ENCODE measurements at regions not wholly inside any gene's neighbourhood (a gene's known extent, or its start where the extent isn't known, plus 50 kb on each side); places are given as distances from the start of the nearest gene placed in this dataset.
"Not testable (repeated sequence)": the region's sequence is repeated elsewhere in the genome, so short reads cannot be mapped to it uniquely, and the experiment has no call there.

DNA sequence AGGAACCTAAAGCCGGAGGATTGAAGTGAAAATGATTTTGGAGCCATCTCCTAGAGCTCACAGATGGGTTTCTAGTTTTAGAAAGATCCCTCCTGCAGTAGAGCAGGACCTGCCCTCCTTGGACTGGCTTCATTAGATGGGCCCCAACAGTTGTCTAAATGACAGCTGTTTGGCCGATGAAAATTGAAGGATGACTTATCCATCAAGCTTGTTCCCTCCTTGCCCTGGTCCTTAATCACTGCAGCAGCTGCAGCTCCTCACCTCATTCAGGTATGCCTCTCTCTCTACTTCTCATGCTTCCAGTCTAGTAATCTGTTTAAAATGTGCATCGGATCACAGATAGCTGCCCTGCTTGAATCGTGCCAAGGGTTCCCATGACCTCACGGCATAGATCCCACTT, 677.6 kb downstream of the BCL11A start:
- DNase-seq (ENCODE audit: low read depth in 2 of 2) = no peak

DNA sequence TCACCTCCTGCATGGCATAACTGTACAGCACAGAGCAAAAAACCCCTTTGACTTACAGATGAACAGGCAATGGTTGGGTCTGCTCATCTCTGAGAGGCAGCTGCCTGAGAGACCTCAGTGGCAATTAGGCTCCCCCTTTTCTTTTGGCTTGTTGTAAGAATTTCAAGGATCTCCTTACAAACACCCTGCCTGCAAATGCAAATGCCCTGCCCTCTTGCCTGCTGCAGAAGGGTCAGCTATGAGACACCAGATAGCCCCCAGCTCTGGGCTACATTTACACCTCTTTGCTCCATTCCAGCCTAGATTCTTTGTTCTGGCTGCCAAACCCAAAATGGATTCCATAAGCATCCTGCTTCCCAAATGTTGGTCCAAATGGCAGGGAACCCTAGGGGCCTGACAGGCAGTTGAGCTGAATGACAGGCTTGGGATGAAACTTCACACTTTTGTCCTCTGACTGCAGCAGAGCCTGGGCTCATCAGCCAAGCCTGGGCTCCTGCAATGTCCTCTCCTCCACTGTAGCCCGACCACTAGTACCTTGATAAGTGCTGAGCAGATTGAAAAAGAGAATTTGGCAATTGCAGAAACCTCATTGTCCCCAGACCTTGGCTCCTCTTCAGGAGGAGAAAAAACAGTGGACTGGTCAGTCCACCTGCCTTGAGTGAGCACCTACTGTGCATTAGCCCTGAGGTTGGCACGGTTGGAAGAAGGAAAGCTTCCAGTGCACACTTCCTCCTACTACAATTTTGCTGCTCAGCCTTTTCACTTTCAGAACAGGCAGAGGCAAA, 678.3 kb downstream of the BCL11A start:
- DNase-seq (ENCODE audit: low read depth in 2 of 2) = no peak

DNA sequence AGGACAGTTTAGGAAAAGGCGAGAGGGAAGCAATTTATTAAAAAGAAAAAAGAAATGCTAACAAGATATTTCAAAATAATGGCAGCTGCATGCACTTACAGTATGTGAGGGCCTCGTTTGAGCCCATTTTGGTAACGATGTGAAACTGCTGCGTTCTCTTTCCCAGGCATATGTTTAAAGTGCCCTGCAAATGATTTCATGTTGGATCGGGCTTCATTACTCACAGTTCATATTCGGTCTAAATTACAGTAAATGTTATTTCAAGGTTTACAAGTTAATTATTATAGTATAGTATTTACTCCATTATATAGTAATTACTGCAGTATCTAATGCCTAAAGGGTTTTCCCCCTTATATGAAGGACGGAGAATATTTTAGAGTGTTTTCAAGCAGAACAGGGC, 679.1 kb downstream of the BCL11A start:
- DNase-seq (ENCODE audit: low read depth in 2 of 2) = no peak

DNA sequence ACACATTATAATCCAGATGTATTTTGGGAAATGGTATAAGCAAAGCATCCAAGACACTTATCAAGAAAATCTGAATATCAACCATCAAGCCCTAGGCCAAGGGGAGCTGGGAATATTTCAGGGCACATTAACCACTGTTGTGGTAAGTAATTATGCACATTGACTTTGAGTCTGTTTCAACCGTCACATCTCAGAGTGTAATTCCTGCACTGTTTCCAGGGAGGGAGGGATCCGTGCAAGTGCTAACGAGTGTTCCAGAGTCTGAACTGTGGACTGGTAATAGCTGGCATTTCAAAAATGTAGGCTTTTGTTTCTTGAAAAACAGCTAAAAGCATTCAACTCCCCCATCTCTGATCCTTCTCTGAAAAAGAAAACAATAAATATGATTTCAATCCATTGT, 681.6 kb downstream of the BCL11A start:
- no peak for DNase-seq (ENCODE audit: low read depth in 2 of 2)

DNA sequence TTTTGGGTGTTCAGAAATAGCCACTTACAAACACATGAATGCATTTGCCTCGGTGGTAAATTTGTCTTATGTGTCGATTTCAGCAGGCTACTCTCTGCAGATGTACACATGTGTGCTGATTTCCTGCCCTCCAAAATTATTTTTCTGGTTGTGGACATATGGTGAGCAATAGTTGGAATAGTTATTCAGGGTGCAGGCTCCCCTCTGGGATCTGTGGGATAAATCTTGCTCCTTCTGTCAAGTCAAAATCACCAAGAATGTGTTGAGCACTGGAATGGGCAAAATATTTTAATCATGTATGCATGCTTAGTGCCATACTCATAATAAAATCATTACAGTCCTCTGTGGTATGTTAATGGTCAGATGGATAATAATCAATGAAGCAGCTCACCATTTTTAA, 684.5 kb downstream of the BCL11A start:
- DNase-seq (ENCODE audit: low read depth in 2 of 2) = no peak

DNA sequence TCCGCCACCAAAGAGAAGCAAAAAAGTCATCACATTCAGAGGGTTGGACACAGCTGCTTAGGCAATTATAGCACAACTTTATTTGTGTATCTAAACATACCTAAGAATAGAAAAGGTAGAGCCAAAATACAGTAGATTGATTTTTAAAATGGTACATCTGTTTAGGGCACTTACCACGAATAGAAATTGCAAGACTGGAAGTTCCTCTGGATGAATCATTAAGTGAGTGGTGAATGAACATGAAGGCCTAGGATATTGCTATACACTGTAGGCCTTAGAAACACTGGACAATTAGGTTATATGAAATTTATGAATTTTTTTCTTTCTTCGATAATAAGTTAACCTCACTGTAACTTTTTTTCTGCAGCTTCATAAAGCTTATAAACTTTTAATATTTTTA, 687.0 kb downstream of the BCL11A start:
- DNase-seq (ENCODE audit: low read depth in 2 of 2) = no peak

DNA sequence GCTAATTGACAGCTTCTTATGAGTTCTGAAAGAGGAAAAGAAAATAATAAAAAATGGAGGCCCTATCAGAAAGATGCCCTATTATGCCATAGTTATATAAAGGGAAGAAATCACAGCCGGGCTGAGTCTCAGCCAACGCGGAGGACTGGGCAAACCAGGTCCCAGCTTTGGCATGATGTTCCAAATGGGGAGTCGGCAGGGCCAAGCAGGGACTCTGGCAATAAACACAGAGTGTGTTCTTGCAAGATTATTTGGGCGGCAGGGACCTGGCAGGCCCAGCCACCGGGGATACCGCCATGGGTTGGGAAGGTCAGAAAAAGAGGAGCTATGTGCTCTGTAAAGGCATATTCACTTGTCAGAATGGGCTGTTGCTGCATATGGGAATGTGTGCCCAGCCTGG, 694.9 kb downstream of the BCL11A start:
- DNase-seq (ENCODE audit: low read depth in 2 of 2) = no peak

DNA sequence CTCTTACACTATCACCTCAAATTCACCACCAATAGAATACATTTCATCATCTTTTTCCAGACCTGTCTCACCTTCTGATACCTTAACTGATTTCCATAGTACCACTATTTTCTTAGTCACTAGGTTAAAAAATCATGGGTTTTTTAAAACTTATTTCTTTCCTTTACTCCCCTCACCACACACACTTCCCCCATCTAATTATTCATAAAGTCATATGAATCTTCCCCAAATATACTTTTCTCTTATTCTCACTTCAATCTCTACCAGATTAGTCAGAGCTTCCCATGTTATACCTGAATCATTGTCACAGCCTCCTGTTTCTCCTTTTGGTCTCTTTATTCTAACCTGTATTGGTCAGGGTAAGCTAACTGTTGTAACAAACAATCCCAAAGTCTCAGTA, 696.3 kb downstream of the BCL11A start:
- DNase-seq (ENCODE audit: low read depth in 2 of 2) = no peak

DNA sequence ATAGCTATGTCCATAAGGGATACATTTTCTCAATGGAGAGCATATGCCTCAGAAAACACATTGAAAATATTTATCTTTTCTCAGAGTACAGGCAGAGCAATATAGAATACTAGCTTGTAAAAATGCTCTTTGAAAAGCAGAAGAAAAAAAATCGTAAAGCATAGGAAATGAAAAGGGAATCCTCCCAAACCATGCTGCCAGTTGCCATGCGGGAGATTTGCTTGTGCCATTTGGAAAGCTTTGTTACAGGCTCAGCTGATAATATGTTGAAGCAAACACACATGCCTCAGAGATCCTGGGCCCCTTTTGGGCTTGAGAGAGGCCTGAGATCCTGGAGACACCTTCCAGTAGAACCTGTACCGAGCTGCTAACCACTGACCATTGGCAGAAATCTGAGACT, 697.1 kb downstream of the BCL11A start:
- no peak for DNase-seq (ENCODE audit: low read depth in 2 of 2)

DNA sequence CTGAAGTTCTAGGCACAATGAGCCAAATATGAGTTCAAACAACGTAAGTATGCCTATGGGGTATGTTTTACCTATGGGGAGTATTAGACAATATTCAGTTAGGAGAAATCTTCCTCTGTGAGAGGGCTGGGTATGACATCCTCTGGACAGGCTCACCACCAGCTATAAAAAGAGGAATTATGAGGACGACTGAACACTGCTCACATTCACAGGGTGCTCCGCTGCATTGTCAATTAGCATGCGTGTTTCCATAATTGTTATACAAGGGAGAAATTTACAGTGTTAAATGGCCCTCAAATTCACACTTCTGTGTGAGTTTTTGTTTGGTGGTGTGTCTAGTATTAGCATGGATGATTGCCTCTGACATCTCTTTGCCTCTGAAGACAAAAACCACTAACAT, 700.4 kb downstream of the BCL11A start:
- no peak for DNase-seq (ENCODE audit: low read depth in 2 of 2)

DNA sequence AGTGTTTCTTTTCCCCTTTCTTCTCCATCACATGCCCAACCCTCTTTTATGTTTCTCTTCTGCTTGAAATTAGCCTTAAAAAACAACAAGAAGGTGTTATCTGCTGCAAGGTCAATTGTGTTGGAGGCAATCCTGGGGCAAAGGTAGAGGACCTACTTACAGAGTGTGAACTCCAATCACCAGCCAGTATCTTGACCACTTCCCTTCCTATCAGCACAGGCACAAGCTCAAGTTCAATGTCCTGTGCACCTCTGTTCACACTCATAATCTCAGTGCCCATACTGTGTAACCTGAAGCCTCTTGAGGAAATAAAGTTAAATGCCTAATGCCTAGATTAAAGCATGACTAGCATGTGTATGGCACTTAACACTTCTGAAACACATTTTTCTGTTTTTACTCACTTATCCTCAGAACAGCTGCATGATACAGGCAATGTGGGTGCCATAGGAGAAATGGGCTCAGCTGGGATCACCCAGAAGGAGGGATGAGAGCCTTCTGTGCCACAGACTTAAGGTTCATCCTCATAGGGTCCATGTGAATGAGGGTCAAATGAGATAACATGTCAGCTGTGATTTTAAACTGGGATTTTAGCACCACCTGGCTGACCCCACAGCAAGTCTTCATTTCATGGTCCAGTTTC, 701.5 kb downstream of the BCL11A start:
- DNase-seq (ENCODE audit: low read depth in 2 of 2) = no peak

DNA sequence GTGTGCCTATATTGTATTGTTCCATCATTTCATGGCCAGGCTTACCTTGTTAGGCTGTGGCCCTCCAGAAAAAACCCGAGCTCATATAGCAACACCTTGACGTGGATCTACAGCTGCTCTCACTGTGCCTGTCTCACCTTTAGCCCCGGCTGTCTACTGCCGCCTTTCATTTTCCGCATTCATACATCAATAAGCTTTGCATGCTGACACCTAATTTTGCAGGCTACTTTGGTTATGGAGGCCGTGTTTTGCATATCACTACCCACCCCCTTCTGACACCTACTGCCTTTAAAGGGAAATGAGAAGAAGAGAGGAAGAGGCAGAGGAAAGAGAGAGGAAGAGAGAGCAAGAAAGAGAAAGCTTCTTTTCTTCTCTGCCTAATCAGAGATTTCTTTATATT, 702.9 kb downstream of the BCL11A start:
- DNase-seq (ENCODE audit: low read depth in 2 of 2) = no peak

DNA sequence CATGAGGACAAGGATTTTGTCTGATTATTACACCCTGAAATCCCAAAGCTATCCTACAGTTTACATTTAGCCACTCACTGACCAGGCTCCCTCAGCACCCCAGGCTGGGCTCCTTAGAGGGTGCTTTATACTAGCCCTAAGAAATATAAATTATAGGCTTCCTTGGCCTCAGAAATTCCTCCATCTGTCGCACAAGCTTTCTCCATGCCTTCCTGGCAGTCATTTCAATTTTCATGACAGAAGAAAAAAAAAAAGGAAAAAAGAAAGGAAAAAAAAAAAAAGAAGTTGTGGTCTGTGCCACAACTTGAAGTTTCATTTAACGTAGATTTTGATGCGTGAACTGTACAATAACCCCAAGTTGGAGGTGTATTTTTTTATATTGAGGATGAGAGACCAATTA, 719.5 kb downstream of the BCL11A start:
- DNase-seq (ENCODE audit: low read depth in 2 of 2) = no peak

DNA sequence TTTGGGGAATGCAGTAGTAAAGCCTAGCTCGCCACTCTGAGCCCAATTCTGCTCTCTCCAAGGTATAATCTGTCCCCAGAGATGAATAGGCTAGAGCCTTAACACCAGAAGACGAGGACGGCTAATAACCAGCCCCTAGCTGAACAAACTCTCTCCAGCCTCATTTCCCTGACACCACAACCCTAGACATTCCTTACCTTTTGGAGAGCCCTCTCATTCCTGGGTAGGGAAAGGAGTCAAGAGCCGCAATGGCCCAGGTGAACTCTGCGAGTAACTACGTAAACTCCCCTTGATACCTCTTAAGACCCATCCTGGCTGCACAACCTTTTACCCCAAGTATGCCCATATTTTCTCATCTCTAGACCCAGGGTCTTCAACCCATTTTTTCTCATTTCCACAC, 722.9 kb downstream of the BCL11A start:
- no peak for DNase-seq (ENCODE audit: low read depth in 2 of 2)

DNA sequence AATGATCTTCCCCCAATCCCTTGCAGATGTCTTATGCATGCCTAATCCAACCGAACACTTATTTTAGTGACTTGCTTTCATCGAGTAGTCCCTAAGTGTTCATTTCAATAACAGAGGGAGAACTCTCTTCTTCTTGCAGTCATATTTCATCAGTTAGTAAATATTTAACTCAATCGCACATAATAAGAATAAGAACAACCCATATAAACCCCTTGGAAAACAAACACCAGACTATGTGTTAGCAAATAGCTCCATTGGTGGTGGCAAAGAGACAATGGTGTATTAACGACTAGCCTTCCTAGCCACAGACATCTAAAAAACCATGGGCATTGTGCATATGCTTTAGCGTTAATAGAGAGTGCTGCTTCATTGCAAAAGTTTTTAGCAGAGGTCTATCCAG, 725.8 kb downstream of the BCL11A start:
- DNase-seq (ENCODE audit: low read depth in 2 of 2) = no peak

DNA sequence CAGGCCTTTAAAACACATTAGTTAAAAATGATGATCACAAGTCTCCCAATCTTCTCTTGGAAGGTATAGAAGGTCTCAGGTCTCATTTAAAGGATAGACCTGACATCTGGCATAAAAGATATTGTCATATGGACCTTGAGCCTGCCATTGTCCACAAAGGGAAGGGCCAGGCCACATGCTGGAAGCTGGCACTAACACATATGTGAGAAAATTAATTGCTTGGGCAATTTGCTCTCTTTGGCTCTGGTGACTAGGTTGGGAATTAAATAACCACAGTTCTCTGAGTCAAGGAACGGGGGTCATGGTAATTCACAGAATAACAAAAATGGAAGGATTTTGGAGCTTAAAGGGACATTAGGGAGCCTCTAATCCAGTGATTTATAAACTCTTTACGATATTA, 727.3 kb downstream of the BCL11A start:
- no peak for DNase-seq (ENCODE audit: low read depth in 2 of 2)

DNA sequence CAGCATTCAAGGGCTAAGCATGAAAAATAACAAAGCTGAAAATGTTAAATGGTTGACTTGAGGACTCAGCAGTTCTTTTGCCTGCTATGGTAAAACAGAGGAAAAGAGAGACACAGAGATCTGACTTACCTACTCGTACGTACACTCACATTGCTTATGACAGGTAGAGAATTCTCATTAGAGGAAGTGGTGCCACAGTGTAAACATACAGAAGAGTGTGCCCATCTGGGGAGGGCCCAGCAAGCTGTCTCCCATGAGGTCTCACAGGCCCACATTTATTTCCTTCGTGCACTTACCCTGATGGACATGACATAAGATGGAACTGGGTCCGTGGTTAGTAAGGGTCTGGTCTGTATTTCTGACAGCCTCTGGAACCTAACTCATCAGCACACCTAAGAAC, 729.1 kb downstream of the BCL11A start:
- no peak for DNase-seq (ENCODE audit: low read depth in 2 of 2)

DNA sequence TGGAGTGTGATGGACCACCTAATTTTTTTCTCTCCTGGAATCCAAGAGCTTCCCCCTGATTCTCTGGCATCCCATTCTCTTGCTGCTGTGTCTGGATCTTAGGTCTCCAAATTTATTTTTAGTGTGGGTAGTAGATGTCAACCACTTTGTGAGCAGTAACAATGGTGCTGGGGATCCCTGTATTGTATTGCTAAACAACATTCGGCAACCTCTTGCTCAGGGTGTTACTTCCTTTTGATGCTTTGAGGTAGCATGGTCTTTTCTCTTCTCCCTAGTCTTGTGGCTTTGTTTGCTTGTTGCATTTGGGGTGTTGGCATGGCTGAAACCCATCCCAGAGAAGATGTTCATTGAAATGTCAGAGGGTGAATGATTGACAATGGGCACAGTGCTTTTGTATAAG, 737.4 kb downstream of the BCL11A start:
- no peak for DNase-seq (ENCODE audit: low read depth in 2 of 2)

DNA sequence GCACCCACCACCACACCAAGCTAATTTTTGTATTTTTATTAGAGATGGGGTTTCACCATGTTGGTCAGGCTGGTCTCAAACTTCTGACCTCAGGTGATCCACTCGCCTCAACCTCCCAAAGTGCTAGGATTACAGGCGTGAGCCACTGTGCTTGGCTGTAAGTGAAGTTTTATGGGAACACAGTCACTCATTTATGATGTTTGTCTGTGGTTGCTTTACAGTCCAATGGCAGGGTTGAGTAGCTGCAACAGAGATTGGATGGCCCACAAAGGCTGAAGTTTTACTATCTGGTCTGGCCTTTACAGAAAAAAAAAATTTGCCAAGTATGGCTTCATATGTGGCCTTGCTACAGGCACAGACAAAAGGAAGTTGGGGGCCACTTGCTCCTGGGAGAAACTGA, 743.2 kb downstream of the BCL11A start:
- DNase-seq (ENCODE audit: low read depth in 2 of 2) = not testable (repeated sequence)

DNA sequence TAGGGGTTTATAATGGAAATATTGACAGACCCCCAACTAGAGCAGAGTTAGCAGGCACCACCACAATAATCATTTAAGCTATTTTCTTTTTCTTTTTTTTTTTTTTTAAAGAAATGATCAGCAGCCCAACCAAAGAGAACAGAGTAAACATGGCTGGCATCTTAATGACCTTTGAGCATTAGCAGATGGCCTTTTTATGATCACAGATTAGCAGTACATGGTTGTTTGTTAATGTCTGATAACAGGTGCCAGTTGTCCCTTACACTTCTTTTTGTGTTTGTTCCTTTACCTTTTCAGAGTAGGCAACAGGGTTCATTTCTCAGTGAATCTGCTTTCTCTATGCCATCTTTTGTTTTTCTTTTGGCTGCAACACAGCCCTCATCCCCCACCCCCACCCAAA, 747.0 kb downstream of the BCL11A start:
- no peak for DNase-seq (ENCODE audit: low read depth in 2 of 2)

DNA sequence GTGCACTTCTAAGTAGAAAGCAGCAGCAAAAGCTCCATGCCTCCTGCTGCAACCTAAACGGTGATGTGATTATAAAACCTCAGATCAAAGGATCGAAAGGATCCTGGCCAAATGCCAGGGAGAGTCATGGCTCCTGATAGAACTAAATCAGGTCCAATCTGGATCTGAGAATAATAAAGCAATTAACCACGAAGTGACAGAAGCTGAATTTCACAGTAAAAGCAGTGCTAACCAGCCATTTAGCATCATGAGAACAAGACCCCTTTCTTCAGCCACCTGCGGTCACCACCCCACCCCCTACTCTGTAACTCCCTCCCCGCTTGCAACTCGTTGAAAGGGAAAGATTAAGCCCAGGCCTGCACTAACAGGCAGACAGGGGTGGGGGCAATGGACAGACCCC, 748.7 kb downstream of the BCL11A start:
- DNase-seq (ENCODE audit: low read depth in 2 of 2) = no peak

DNA sequence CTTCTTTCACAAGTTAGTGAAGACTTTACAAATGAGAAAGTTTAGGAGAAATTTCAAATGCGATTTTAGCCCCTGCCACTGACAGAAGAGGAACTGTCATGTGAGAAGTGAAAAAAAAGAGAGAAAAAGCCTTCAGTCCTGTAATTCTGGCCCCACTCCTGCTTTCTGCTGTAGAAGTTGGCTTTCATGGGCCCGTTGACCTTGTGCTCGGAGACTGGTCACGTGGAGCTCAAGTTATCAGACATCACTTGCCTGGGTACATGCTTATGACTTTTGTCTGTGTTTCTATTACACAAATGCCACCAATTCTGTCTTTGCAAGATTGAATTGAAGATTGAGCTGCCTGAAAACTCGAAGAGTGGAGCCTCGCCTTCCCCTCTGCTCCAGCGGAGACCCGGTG, 749.9 kb downstream of the BCL11A start:
- DNase-seq (ENCODE audit: low read depth in 2 of 2) = no peak

DNA sequence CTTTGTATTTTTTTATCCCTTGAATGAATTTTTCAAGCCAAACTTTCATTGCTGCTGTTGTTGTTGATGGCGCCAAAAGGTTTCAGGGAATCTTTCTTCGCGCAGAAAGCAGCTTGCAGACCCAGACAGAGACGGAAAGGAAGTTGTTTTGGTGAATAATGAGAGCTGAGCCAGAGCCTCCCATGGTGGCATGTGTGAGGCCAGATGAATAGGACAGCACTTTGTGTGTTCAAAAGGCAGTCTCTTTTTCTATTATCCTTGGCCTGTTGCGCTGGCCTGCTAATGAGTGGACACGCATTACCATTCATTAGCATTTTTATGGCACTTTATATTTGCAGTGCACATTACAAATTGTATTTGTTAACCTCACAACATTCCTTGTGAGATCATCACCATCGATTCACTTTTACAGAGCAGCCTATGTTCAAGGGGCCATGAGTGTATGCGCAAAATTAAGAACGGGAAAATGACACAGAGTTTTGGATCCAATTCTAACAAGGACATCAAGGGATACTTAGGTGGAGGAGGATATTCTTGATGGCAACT, 754.7 kb downstream of the BCL11A start:
- DNase-seq (ENCODE audit: low read depth in 2 of 2) = no peak
